HCT116 (cell line): ENCODE measurements at regions not wholly inside any gene's neighbourhood (a gene's known extent, or its start where the extent isn't known, plus 50 kb on each side); places are given as distances from the start of the nearest gene placed in this dataset.
"Not testable (repeated sequence)": the region's sequence is repeated elsewhere in the genome, so short reads cannot be mapped to it uniquely, and the experiment has no call there.

Experiments
- ATAC-seq: fragments of 200-7000 bp; cut with Tn5 transposase; 2 replicates; pipeline ENCODE4 v1.9.1; 2020; ENCODE audit warnings: mild to moderate bottlenecking, moderate library complexity
- BruUV-seq: library from RNA; stranded (reverse); fragments of 400-500 nt; replicated peaks from 2 replicates; lab custom pipeline; 2021; lab: Mats Ljungman, UMichigan
- CTCF ChIA-PET: fragments of 300-600 bp; sonication (Branson Sonifier 250); formaldehyde crosslinking; loops from one replicate; lab custom pipeline; 2021; ENCODE audit warnings: antibody characterized with exemption; lab: Charles Lee
- POLR2A ChIA-PET: fragments of 300-600, 350-600 bp; sonication (Branson Sonifier 250); formaldehyde crosslinking; loops from one replicate; lab custom pipeline; 2021; ENCODE audit warnings: antibody characterized with exemption; lab: Charles Lee
- RAD21 ChIA-PET, 2 experiments: fragments of 300-600 bp; sonication (Branson Sonifier 250); formaldehyde crosslinking; loops; one replicate each; lab custom pipeline; 2023; ENCODE audit warnings: low total read pairs in 2 of 2; ENCODE audit not compliant: uncharacterized antibody in 2 of 2, unreplicated experiment in 2 of 2, low non-redundant PET in 1 of 2; lab: Charles Lee
- DNase-seq: peaks from one replicate; pipeline ENCODE4 v3.0.0-alpha.2; 2010; ENCODE audit warnings: low read depth, low spot score
- H2AFZ ChIP-seq: fragments of 200-600 bp; shearing (Covaris generic), sonication (generic); 2 replicates; pipeline ENCODE4 v1.6.1; 2017; ENCODE audit warnings: low read depth, mixed run types, mixed read lengths, antibody characterized with exemption, low read length; ENCODE audit not compliant: poor library complexity, severe bottlenecking
- H3K27ac ChIP-seq: 2 replicates; pipeline ENCODE4 v1.5.1; 2012; ENCODE audit warnings: low read depth, low read length
- H3K27me3 ChIP-seq: fragments of 200-600 bp; sonication (generic); 2 replicates; pipeline ENCODE4 v1.6.1; 2016; ENCODE audit warnings: mixed run types, low read length, mixed read lengths; ENCODE audit not compliant: insufficient read depth
- H3K36me3 ChIP-seq, 2 experiments: fragments of 200-500 bp in 1 of 2; fragments of 200-600 bp in 1 of 2; sonication (Bioruptor generic) in 1 of 2; sonication (generic) in 1 of 2; 2 replicates each; pipeline versions ENCODE4 v1.5.1 to v1.6.1; 2014 to 2016; ENCODE audit warnings: low read length in 2 of 2, inconsistent platforms in 1 of 2, mixed read lengths in 1 of 2, mixed run types in 1 of 2; ENCODE audit not compliant: insufficient read depth in 2 of 2, control insufficient read depth in 1 of 2
- H3K4me1 ChIP-seq, 2 experiments: fragments of 200-600 bp in 1 of 2; sonication (generic) in 1 of 2; 2 replicates each; pipeline versions ENCODE4 v1.5.1 to v1.6.1; 2012 to 2017; ENCODE audit warnings: low read length in 2 of 2, inconsistent platforms in 1 of 2, mild to moderate bottlenecking in 1 of 2, mixed read lengths in 1 of 2, mixed run types in 1 of 2, moderate library complexity in 1 of 2; ENCODE audit not compliant: insufficient read depth in 2 of 2, control insufficient read depth in 1 of 2
- H3K4me2 ChIP-seq: fragments of 200-600 bp; sonication (generic); 2 replicates; pipeline ENCODE4 v1.6.1; 2017; ENCODE audit warnings: mixed run types, low read length, mixed read lengths
- H3K4me3 ChIP-seq, 2 experiments: fragments of 200-600 bp in 1 of 2; sonication (generic) in 1 of 2; replicated peaks in 1 of 2; 2 replicates each; pipeline ENCODE4 v1.5.1; 2011 to 2016; ENCODE audit warnings: low read length in 2 of 2, control low read depth in 1 of 2, low read depth in 1 of 2, mild to moderate bottlenecking in 1 of 2, mixed read lengths in 1 of 2, mixed run types in 1 of 2
- H3K79me2 ChIP-seq: fragments of 200-600 bp; sonication (generic); 2 replicates; pipeline ENCODE4 v1.6.1; 2017; ENCODE audit warnings: mild to moderate bottlenecking, mixed run types, low read length, moderate library complexity, mixed read lengths; ENCODE audit not compliant: insufficient read depth
- H3K9ac ChIP-seq: fragments of 200-600 bp; sonication (generic); 2 replicates; pipeline ENCODE4 v1.6.1; 2016; ENCODE audit warnings: low read length, mixed read lengths
- H3K9me2 ChIP-seq: fragments of 200-600 bp; sonication (generic), shearing (Covaris generic); 2 replicates; pipeline ENCODE4 v1.6.1; 2017; ENCODE audit warnings: mixed run types, mild to moderate bottlenecking, moderate library complexity; ENCODE audit not compliant: insufficient read depth
- H3K9me3 ChIP-seq, 2 experiments: fragments of 200-500 bp in 1 of 2; fragments of 200-600 bp in 1 of 2; sonication (Bioruptor generic) in 1 of 2; sonication (generic) in 1 of 2; 2 replicates each; pipeline ENCODE4 v1.6.1; 2014 to 2017; ENCODE audit warnings: low read length in 2 of 2, mixed read lengths in 2 of 2, inconsistent platforms in 1 of 2, low read depth in 1 of 2, mild to moderate bottlenecking in 1 of 2, mixed run types in 1 of 2, moderate library complexity in 1 of 2; ENCODE audit not compliant: control insufficient read depth in 1 of 2, insufficient read depth in 1 of 2
- H4K20me1 ChIP-seq: fragments of 200-600 bp; sonication (generic), shearing (Covaris generic); 2 replicates; pipeline ENCODE4 v1.6.1; 2017; ENCODE audit warnings: mixed run types, mild to moderate bottlenecking, moderate library complexity; ENCODE audit not compliant: insufficient read depth
- ATF3 ChIP-seq: IDR thresholded peaks from 2 replicates; pipeline ENCODE4 v1.6.1; 2012
- ELF1 ChIP-seq: IDR thresholded peaks from 2 replicates; pipeline ENCODE4 v1.6.1; 2012; ENCODE audit warnings: low read depth, borderline replicate concordance
- EZH2 ChIP-seq: fragments of 200-600 bp; sonication (generic); IDR thresholded peaks from 2 replicates; pipeline ENCODE4 v1.6.1; 2017; ENCODE audit warnings: antibody characterized with exemption, mixed run types
- JUND ChIP-seq: IDR thresholded peaks from 2 replicates; pipeline ENCODE4 v1.6.1; 2012
- MAX ChIP-seq: IDR thresholded peaks from 2 replicates; pipeline ENCODE4 v1.6.1; 2012
- POLR2AphosphoS5 ChIP-seq: IDR thresholded peaks from 2 replicates; pipeline ENCODE4 v1.6.1; 2011; ENCODE audit warnings: mild to moderate bottlenecking, low read depth, low read length, moderate library complexity
- TCF7L2 ChIP-seq: IDR thresholded peaks from 2 replicates; pipeline ENCODE4 v1.7.0; 2011; ENCODE audit warnings: borderline replicate concordance, inconsistent platforms; ENCODE audit not compliant: insufficient read depth, insufficient read length; ENCODE audit errors: extremely low read depth
- YY1 ChIP-seq: IDR thresholded peaks from 2 replicates; pipeline ENCODE4 v1.6.1; 2011; ENCODE audit warnings: low read length, low read depth, moderate library complexity, mild to moderate bottlenecking; ENCODE audit not compliant: insufficient replicate concordance; ENCODE audit errors: extremely low read depth
- ZFX ChIP-seq: fragments of 450-650 bp; IDR thresholded peaks from 2 replicates; pipeline ENCODE4 v1.6.1; 2017
- intact Hi-C: fragments of 100-400 bp; cut with micrococcal nuclease; formaldehyde crosslinking; loops from 2 replicates; pipeline ENCODE4 v1.10.0; 2022

- DNase-seq (no peak), ATAC-seq (no peak)
- Histone ChIP-seq H3K9me3 (0 out of 4 replicates have a peak, but pooled peaks cover 0 to under 1% of the 10 kb centered on the region in 2 experiments), H3K9ac (no peak overlapping the region), H3K27me3 (no peaks in the 10 kb centered on the region), H3K4me2 (no peak overlapping the region), H3K4me1 (no peaks in the 10 kb centered on the region), H3K27ac (no peak overlapping the region), H2AFZ (no peak overlapping the region), H3K36me3 (no peaks in the 10 kb centered on the region), H3K79me2 (no peaks in the 10 kb centered on the region), H3K4me3 (no peak overlapping the region), H3K9me2 (no peaks in the 10 kb centered on the region), H4K20me1 (no peaks in the 10 kb centered on the region)
- POLR2A ChIA-PET = no interaction called here
- CTCF ChIA-PET = no interaction called here
- no TSS peak for BruUV-seq
- intact Hi-C loops = no loop called here
- TF ChIP-seq TCF7L2 (no peak), POLR2AphosphoS5 (no peak), ATF3 (no peak), JUND (no peak), MAX (no peak), ZFX (no peak), YY1 (no peak), EZH2 (no peak), ELF1 (no peak)
- RAD21 ChIA-PET = no interaction called here
Observed at GRCh38 chr4:177191991-177192390, 117.7 kb upstream of the NEIL3 start.

GRCh38 chr4:177193024-177193715, 116.5 kb upstream of the NEIL3 start:
- H3K4me1 ChIP-seq, ATAC-seq, H3K36me3 ChIP-seq, H3K27me3 ChIP-seq, H3K9ac ChIP-seq, H3K4me3 ChIP-seq, BruUV-seq, POLR2A ChIA-PET, H3K27ac ChIP-seq, CTCF ChIA-PET, H3K4me2 ChIP-seq, H3K79me2 ChIP-seq, DNase-seq, H2AFZ ChIP-seq, RAD21 ChIA-PET, H3K9me3 ChIP-seq, H4K20me1 ChIP-seq, H3K9me2 ChIP-seq, intact Hi-C loops: not testable (repeated sequence)
